GM23248 (cell line): ENCODE measurements at regions not wholly inside any gene's neighbourhood (a gene's known extent, or its start where the extent isn't known, plus 50 kb on each side); places are given as distances from the start of the nearest gene placed in this dataset.

Source experiments
- EZH2 ChIP-seq: fragments of 200-600 bp; sonication (generic); IDR thresholded peaks from 2 replicates; pipeline ENCODE4 v1.6.1; 2018; ENCODE audit warnings: antibody characterized with exemption, mild to moderate bottlenecking; ENCODE audit not compliant: insufficient read depth, poor library complexity, severe bottlenecking
- EZH2phosphoT487 ChIP-seq: fragments of 200-600 bp; sonication (generic); IDR thresholded peaks from 2 replicates; pipeline ENCODE4 v1.6.1; 2018; ENCODE audit warnings: antibody characterized with exemption, moderate library complexity, mild to moderate bottlenecking, low read depth; ENCODE audit not compliant: insufficient read depth

DNA sequence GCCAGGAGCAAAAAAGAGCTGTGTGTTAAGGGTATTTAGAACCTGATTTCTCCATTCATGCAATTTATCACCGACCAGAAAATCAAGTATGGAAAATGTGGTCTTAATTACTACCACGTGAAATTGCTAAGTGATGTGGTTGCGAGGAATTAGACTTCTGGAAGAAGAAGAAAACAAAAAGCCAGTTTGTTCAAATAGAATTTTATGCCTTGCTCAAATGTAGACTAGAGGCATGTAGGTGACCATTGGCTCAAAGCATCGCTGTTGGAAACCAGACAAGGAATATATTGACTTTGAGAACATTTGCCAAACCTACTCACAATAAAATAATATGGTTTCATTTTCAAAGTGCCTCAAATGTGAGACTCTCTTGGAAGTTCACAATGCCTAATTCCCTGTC is 57.3 kb upstream of the LRCH1 start:
- TF ChIP-seq EZH2, result no peak
- no peak for TF ChIP-seq EZH2phosphoT487
